ENCODE measurements at regions not wholly inside any gene's neighbourhood (a gene's known extent, or its start where the extent isn't known, plus 50 kb on each side); places are given as distances from the start of the nearest gene placed in this dataset.

DNA sequence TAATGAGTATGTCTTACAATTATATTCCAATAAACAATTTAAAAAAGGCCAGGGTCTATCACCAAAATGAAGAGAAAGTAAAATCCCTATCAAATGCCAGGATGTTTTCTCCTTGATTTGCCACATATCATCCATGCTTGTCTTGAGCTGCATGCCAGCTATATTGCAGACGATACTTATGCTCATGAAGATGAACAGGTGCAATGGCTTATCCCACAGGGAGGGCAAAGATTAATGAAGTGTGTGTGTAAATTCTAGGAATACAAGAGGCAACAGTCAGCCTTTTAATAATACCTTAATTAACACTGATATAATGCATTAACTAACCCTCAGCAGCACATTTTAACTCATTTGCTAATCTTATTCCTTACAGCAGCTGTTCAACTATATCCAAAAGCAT, 850.5 kb downstream of the KCNA4 start:
- no peak overlapping the region for H3K4me3 ChIP-seq
- TF ChIP-seq, protein P1, sequence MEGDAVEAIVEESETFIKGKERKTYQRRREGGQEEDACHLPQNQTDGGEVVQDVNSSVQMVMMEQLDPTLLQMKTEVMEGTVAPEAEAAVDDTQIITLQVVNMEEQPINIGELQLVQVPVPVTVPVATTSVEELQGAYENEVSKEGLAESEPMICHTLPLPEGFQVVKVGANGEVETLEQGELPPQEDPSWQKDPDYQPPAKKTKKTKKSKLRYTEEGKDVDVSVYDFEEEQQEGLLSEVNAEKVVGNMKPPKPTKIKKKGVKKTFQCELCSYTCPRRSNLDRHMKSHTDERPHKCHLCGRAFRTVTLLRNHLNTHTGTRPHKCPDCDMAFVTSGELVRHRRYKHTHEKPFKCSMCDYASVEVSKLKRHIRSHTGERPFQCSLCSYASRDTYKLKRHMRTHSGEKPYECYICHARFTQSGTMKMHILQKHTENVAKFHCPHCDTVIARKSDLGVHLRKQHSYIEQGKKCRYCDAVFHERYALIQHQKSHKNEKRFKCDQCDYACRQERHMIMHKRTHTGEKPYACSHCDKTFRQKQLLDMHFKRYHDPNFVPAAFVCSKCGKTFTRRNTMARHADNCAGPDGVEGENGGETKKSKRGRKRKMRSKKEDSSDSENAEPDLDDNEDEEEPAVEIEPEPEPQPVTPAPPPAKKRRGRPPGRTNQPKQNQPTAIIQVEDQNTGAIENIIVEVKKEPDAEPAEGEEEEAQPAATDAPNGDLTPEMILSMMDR (IDR thresholded peaks at IDR 0.05; ENCODE audit: borderline replicate concordance), result no peak
- H3K9me3 ChIP-seq (replicated peaks), result no peaks in the 10 kb centered on the region
- no peak for DNase-seq
- H3K27ac ChIP-seq (replicated peaks), result no peak overlapping the region
- no peaks in the 10 kb centered on the region for H3K36me3 ChIP-seq
- intact Hi-C loops (cut with micrococcal nuclease), result no loop called here
- H3K27me3 ChIP-seq (ENCODE audit: low read depth), result no peaks in the 10 kb centered on the region
- no peaks in the 10 kb centered on the region for H3K4me1 ChIP-seq

GRCh38 chr11:29163231-29163630, 853.6 kb downstream of the KCNA4 start:
- Histone ChIP-seq H3K9me3 (replicated peaks) (no peaks in the 10 kb centered on the region), H3K27ac (replicated peaks) (no peak overlapping the region), H3K36me3 (no peaks in the 10 kb centered on the region), H3K4me3 (no peak overlapping the region), H3K27me3 (ENCODE audit: low read depth) (no peaks in the 10 kb centered on the region), H3K4me1 (no peaks in the 10 kb centered on the region)
- intact Hi-C loops (cut with micrococcal nuclease), result no loop called here
- TF ChIP-seq, protein P1 (IDR thresholded peaks at IDR 0.05; ENCODE audit: borderline replicate concordance), result no peak
- DNase-seq, result no peak

DNA sequence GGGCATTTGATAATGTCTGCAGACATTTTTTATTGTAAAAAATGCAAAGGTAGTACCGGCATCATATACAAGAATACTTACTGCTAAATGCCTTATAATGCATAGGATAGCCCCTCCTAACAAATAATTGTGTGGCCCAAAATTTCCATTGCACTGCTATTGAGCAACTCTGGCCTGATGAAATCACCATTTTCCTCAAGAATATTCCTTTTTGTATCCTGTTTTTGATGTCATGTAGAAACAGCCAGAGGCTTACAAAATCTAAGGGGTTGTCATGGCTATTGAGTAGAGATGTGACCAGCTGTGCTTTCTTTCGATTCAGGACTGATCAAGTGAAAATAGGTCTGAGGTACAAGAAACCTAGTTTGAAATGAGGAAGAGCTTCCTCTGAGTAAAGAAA, 854.3 kb downstream of the KCNA4 start:
- Histone ChIP-seq H3K4me3 (no peak overlapping the region), H3K9me3 (replicated peaks) (no peaks in the 10 kb centered on the region), H3K27ac (replicated peaks) (no peak overlapping the region), H3K4me1 (no peaks in the 10 kb centered on the region), H3K36me3 (no peaks in the 10 kb centered on the region), H3K27me3 (ENCODE audit: low read depth) (no peaks in the 10 kb centered on the region)
- no peak for DNase-seq
- intact Hi-C loops (cut with micrococcal nuclease), result no loop called here
- TF ChIP-seq, protein P1 (IDR thresholded peaks at IDR 0.05; ENCODE audit: borderline replicate concordance), result no peak

DNA sequence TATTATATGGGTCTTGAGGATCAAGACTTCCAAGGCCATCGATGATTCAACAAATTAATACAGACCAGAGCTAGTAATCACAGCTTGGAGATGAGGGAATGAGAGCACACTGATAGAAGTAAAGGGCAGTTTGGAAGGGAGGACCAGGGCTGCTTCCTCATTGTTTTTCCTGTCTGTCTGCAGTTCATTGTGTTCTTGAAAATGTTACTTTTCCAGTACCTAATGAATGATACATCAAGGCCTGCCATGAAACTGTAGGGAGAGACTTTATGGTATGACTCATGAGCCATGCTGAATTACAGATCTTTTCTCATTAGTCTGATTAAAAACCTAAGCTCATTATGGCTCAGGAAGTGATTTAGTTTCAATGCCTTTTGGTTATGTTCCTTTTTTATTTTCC, 855.6 kb downstream of the KCNA4 start:
- Histone ChIP-seq H3K27ac (replicated peaks) (no peak overlapping the region), H3K4me1 (no peaks in the 10 kb centered on the region), H3K27me3 (ENCODE audit: low read depth) (no peaks in the 10 kb centered on the region), H3K9me3 (replicated peaks) (peaks cover 7% of the 10 kb centered on the region), H3K36me3 (no peaks in the 10 kb centered on the region), H3K4me3 (no peak overlapping the region)
- intact Hi-C loops (cut with micrococcal nuclease), result no loop called here
- DNase-seq, result no peak
- TF ChIP-seq, protein P1 (IDR thresholded peaks at IDR 0.05; ENCODE audit: borderline replicate concordance), result no peak

GRCh38 chr11:29159552-29160465, 857.0 kb downstream of the KCNA4 start:
- TF ChIP-seq, protein P1 (IDR thresholded peaks at IDR 0.05; ENCODE audit: borderline replicate concordance), result peak; percentile 47
- H3K9me3 ChIP-seq (replicated peaks), result peaks cover 7% of the 10 kb centered on the region
- no peaks in the 10 kb centered on the region for H3K36me3 ChIP-seq
- no peak overlapping the region for H3K4me3 ChIP-seq
- H3K27me3 ChIP-seq (ENCODE audit: low read depth), result no peaks in the 10 kb centered on the region
- H3K27ac ChIP-seq (replicated peaks), result no peak overlapping the region
- intact Hi-C loops (cut with micrococcal nuclease), result no loop called here
- no peak for DNase-seq
- no peaks in the 10 kb centered on the region for H3K4me1 ChIP-seq

Data from left ventricle myocardium inferior (tissue), 1 donor.